NCI-H2196 treated with DMSO at 0.1 percent for 48 hours (cell line): ENCODE measurements at regions not wholly inside any gene's neighbourhood (a gene's known extent, or its start where the extent isn't known, plus 50 kb on each side); places are given as distances from the start of the nearest gene placed in this dataset.
"Not testable (repeated sequence)": the region's sequence is repeated elsewhere in the genome, so short reads cannot be mapped to it uniquely, and the experiment has no call there.

Experiments used
- DNase-seq: peaks from one replicate; lab custom pipeline; 2025; ENCODE audit not compliant: unreplicated experiment; lab: John Stamatoyannopoulos, UW

DNA sequence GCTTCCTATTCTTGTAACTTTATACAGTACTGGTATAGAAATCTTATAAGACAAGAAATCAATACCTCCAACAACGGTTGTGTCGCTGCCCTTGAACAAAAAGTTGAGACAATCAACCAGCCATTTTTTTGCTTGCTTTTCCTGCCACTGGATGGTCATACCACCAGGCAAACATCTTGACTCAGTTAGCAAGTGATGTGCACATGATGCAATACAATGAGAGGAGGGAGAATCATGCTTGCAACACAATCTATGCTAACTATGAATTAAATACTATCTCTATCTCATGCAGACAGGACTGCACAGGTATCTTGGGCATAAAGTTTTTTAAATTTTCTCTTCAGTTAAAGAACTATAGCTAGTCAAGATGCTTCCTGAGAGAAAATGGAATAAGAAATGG is 877.7 kb upstream of the CITED2 start:
- no peak for DNase-seq

DNA sequence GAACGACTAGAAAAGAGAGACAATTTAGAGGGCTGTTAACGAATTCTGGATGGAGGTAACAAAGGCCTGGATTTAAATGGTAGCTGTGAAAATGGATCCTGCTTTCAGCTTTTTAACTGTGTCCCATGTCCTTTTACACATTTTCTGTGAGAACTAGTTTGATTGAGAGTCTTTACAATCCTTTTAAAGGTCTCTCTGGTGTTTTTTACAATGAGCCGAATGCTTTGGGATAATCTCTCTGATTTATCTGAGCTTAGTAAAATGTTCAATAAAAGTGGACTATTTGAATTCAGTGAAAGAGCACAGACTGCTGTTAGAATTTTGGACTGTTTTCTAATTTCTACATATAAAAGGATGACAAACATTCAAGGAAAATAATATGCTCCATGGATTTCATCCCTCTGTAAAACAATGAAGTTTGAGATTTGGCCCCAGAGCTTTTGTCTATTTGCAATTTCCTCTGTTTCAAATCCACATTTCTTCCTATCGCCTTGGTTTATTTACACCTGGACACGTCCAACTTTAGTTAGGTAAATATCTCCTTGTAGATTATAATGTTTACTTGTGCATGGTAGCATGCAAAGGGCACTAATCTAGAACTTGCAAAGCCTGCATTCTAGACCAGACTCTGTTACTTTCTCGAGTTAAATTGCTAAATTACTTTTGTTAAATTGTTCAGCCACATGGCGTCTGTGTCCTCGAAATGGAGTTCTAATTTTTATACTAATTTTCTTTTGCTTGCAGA is 871.0 kb upstream of the CITED2 start:
- DNase-seq = no peak

DNA sequence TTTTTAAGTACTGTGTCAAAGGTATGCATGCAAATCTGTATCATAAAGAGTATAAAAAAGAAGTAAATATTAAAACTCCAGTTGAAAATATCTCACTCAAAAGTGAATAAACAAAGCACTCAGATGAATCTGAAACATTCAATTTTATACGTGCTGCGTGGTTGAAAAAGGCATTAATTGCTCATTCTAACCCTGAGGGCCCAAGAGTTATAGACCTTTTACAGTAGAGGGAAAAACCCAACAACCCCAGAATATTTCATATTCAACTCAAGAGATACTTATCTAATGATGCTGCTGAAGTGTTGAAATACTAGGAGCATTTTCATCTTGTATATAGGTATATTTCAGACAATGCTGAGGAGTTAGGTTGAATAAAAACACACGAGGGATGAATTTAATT is 862.8 kb upstream of the CITED2 start:
- DNase-seq = no peak

DNA sequence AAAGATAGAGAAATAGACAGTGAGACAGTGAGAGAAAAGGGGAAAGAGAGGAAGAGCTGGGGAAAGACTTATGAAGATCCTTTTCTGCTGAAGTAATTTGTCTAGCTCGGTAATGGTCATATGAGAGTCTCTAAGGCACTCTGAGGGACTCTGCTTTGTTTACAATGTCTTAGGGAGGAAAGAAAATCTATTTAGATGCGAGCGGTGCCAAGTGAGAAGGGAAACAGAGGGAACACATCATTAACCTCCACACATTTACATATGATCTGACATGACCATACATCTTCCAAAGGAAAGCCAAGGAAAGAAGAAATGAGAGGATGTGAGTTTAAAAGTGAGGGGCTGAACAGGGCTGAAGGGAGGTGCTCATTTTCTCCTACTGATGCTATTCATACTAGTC is 862.3 kb upstream of the CITED2 start:
- DNase-seq = no peak

DNA sequence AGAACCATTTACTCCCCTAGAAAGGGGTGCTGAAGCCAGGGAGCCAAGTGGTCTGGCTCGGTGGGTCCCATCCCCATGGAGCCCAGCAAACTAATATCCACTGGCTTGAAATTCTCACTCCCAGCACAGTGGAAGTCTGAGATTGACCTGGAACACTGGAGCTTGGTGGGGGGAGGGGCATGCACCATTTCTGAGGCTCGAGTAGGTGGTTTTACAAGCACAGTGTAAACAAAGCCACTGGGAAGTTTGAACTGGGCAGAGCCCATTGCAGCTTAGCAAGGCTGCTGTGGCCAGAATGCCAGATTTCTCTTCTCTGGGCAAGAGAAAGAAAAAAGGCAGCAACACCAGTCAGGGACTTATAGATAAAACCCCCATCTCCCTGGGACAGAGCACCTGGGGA is 855.8 kb upstream of the CITED2 start:
- no peak for DNase-seq

DNA sequence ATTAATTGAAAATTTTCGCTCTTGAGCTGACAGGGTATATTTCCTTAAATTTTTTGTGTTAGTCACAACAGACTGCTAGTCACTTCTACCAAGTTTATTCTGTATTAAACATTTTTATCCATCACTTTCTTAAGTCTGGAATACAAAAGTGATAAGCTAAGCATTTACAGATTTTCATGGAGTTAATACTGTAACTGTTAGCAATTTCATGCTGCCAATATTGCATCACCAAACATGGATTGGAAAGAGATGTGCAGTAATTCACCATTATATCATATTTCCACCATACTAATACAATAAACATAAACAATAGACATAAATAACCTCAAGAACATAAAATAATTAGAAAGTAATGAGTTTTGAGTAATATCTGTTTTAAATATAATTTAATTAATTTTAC is 854.0 kb upstream of the CITED2 start:
- no peak for DNase-seq

DNA sequence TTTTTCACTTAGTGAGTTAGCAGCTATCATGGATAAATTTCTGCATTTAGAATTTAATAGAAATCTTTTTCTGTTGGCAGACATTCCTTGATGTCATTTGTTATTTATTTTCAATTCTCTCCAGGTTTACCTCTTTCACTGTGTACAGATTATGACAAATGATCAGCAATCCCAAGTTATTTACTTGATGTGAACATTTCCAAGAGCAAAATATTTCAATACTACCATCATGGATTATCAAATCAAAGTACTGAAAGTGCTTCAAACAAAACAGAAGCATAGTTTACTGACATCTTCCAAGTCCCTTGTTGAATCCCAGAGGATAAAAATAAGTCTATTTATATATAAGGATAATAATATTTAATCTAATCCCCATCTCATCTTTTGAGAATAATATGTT is 852.2 kb upstream of the CITED2 start:
- DNase-seq = no peak

DNA sequence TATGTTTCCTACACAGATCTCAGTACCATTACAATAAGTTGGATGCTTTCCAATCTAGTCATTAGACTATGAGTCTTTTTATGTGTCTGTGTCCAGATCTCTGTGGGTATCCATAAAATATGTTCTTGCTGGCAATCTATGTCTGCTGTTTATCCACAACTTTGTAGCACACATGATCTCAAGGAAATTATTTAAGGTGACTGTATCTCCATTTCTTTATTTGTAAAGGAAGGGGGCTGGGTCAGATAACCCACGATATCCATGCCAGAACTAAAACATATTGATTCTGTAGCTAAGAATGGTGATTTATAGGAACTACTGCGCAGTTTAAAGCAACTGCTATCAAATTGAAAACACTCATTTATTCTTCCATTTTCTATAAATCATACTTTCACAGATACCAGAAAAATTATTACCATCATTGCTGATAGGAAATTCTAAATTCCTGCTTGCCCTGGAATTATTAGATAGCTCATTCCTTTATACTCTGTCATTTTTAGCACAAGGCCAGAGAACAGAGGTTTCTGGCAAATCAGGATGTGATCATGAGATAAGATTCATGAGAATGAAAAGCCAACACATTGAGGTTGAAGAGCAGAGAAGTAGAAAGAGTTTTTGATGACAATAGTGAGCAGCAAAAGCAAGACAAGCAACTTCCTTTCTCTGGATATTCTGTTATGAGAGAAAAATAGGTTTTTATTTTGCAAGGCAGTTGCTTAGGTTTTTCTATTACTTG is 851.4 kb upstream of the CITED2 start:
- DNase-seq = no peak

DNA sequence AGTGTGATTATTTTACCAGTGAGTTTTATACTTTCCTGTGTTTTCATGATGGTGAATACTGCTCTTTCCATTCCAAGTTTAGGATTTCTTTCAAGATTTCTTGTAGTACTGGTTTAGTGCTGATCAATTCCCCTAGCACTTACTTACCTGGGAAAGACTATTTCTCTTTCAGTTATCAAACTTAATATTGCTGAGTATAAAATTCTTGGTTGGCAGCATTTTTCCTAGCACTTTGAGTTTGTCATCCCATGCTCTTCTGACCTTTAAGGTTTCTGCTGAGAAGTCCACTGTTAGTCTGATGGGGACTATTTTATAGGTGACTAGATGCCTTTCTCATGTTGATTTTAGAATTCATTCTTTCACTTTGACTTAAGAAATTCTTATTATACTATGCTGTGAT is 842.8 kb upstream of the CITED2 start:
- DNase-seq = no peak

DNA sequence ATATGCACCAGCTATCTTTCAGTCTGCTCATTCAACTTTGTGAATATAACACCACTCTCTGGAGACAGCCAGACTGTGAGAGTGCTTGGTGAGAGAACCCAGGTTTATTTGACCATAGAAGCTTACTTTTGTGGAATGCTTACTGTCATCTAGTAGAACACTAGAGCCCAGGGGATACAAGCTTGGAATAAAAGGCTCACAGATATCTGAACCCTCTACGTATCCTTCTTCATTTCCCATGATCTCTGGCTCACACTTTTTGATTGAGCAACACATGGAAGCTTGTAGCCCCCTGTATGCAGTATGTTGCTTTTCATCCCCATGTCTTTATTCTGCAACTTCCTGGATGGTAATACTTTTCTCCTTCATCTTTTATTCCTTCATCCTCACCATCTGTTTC is 835.3 kb upstream of the CITED2 start:
- no peak for DNase-seq

DNA sequence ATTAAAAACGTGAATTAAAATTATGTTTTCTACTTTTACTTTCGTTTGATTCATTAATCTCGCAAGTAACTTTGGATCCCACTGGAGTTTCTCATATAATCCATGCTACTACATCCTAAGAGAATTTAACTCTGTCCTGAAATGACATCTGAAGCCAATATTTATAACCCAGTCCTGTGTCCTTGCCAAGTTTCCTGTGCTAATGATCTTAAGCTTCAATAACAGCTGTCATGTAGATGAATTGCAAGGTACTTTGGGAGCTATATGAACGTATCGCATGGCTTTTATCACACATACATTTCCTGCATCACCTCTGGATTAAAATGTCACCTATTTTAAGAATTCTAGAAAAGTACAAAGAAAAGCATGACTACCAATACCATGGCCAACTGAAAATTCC is 833.8 kb upstream of the CITED2 start:
- DNase-seq = no peak

DNA sequence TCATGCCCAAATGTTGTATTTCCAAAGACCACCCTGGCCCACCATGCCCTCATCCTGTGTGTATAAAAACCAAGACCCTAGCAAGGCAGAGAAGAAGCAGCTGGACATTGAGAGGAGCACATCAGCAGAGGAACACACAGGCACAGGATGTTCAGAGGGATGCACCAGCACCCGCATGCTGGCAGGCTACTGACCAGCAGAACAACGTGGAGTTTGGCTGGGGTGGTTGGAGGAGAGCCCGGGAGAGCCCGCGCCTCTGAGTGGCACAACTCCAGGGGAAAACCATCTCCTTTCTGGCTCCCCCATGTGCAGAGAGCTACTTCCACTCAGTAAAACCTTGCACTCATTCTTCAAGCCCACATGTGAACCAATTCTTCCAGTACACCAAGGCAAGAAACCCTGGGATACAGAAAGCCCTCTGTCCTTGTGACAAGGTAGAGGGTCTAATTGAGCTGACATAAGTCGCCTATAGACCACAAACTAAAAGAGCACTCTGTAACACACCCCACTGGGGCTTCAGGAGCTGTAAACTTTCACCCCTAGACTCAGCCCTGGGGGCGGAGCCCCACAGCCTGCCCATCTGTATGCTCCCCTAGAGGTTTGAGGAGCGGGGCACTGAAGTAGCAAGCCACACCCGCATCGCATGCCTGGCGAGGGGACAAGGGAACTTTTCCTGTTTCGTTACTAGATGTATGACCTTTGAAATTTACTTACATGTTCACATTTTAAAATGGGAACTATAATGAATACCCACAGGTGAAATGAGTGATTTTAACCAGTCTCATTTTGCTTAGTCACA is 831.5 kb upstream of the CITED2 start:
- DNase-seq = no peak

DNA sequence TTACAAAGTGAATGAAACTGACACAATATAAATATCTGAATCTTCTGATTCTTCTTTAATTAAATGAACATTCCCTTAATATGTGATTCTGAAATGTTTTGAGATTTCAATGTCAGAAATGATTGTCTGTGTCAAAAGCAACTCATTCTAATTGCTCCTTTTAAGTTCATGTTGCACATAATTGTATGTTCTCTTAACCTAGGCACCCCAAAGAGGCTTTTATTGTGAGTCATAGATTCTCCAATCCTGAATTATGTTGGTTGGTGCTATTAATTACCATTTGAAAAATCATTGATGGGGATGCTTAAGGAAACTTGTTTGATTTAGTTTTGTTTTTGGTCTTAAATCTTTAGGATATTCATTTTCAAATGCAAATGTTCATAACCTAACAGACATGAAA is 829.7 kb upstream of the CITED2 start:
- no peak for DNase-seq

DNA sequence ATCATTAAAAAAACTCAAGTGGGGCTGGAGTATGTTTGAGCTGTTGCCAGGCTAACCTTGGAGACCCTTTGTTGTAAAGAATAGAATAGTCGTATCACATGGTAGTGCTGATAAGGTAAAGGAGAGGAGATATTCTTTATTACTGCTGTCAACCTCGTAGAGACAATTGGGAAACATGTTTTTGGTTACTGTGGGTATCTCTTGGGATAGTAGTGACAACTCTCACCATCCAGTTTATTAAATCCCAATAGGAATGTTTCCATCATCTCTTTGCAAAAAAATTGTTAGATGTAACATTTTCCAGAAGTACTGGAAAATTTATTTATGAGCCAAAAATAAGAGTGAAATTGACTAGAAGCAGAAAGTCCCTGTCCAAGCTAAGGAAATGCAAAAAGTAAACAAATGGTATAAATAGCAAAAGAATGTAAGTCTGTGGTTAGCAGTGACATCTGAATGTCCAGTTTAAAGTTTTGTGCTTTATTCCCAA is 829.3 kb upstream of the CITED2 start:
- DNase-seq = no peak

DNA sequence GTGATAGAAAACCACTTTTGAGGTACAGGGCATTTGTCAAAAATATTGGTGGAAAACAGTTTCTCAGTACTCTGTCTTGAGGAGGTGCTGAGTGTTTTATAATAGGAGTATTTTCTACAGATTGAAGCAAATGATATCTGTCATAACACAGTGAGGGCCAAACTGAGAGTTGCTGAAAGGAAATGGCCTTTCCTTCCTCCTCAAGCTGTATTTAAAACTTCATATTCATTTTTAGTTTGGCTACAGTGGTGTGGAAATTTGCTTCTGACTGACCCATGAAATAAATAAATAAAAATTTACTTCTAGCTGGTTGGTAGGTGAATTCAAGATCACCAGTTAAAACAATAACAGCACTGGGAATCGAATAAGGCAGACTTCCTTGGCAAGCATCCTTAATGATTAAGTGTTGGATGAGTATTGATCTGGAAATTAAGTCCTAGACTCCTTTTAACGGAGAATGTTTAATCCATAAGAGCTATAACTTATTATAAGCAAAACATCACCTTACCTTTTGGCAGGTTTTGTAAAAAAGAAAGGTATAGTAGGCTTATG is 828.6 kb upstream of the CITED2 start:
- DNase-seq = no peak

DNA sequence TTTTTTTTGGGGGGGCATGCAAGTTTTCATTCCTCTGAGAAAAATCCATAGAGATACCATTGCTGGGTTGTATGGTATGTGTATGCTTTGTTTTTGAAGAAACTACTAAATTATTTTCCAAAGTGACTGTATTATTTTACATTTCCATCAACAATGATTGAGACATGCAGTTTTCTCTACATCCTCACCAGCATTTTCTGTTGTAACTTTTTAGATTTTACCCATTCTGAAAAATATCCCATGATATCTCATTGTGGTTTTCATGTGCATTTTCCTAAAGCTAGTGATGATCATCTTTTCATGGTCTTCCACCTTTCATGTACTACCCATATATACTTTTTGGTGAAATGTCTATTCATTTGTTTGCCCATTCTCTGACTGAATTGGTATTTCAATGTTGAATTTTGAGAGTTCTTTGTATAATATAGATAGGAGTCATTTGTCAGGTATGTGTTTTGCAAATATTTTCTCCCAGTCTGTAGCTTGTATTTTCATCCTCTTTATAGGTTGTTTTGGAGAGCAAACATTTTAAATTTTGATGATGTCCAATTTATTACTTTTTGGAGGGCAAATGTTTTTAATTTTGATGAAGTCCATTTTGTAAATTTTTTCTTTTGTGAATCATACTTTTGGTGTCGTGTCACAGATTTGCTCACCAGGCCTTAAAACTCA is 827.5 kb upstream of the CITED2 start:
- DNase-seq = no peak

DNA sequence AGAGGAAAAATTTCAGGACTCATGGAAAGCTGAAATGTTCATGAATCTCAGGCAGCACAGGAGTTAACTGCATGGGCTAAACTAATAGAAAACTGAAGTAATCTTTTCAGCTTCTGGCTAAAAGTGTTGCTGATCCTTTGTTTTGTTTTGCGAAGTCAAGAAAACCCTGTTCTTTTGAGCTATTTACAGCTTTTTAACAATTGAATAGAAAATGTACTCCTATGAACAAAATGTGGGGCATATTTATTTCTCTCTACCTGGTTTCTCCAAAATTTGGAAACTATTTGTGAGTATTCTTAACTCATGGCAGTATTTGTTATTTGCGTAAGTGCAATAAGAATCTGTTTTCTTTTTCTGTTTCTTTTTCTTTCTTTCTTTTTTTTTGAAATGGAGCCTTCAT is 818.8 kb upstream of the CITED2 start:
- no peak for DNase-seq

DNA sequence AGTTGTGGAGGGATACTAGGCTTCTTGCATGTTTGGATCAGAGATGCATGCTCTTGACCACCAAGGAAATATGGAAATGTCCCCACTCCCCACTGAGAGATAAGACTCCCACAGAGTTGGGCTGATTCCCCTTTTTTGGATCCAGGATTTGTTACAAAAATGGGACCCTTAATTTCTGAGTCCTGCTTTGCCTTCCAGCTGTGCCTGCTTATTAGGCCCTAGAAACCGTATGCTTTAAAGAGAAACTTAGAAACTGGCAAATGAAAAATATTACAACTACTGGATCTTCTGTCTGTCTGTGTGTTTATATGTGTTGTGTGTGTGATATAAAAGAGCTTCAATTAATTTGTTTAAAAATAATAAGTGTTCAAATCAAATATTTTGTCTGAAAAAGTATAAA is 817.6 kb upstream of the CITED2 start:
- no peak for DNase-seq

DNA sequence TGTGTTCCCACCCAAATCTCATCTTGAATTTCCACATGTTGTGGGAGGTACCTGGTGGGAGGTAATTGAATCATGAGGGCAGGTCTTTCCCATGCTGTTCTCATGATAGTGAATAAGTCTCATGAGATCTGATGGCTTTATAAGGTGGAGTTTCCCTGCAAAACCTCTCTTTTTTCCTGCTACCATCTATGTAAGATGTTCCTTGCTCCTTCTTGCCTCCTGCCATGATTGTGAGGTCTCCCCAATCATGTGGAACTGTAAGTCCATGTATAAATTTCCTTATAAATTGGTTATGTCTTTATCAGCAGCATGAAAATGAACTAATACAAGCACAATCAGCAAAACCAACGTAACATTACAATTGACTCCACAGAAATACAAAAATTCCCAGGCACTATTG is 814.8 kb upstream of the CITED2 start:
- not testable (repeated sequence) for DNase-seq

DNA sequence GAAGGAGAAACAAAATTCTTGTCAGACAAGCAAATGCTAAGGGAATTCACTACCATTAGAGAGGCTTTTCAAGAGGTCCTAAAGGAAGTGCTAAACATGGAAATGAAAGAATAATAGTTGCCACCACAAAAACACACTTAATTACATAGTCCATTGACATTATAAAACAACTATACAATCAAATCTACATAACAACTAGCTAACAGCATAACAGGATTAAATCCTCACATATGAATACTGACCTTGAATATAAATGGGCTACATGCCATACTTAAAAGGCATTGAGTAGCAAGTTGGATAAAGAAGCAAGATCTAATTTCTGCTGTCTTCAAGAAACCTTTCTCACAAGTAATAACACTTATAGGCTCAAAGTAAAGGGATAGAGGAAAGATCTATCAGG is 811.5 kb upstream of the CITED2 start:
- DNase-seq = no peak

DNA sequence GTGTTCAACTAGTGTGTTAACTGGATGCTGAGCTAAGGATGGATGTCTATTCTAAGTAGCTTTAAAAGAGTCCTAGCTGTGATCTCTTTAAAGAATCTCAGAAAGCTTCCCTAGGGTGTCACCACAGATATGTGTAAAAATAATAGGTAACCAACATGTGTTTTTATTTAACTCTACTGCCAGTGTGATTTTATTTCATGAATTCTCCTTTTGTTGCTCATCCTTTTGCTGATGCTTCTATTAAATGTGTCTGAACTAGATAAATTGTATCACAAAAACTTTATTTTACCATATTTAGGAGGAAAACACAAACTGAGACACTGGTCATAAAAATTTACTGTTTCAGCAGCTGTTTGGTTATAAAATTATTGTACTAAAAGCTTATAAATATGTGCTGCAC is 809.4 kb upstream of the CITED2 start:
- no peak for DNase-seq
